Fibroblast of lung (primary cell): ENCODE measurements at regions not wholly inside any gene's neighbourhood (a gene's known extent, or its start where the extent isn't known, plus 50 kb on each side); places are given as distances from the start of the nearest gene placed in this dataset.

Experiments
- DNase-seq, 2 donors: peaks; one replicate each; pipeline versions ENCODE4 v3.0.0 to v3.0.0-alpha.2; 2010; ENCODE audit warnings: low read depth in 2 of 2
- H2AFZ ChIP-seq: 2 replicates; pipeline ENCODE4 v1.5.1; 2012; ENCODE audit warnings: low read length, control low read depth, inconsistent platforms
- H3K27ac ChIP-seq: 2 replicates; pipeline ENCODE4 v1.5.1; 2011; ENCODE audit warnings: low read length, control low read depth; ENCODE audit not compliant: insufficient read depth
- H3K27me3 ChIP-seq: 2 replicates; pipeline ENCODE4 v1.5.1; 2011; ENCODE audit warnings: mild to moderate bottlenecking, low read length; ENCODE audit not compliant: control insufficient read depth, insufficient read depth
- H3K36me3 ChIP-seq: 2 replicates; pipeline ENCODE4 v1.5.1; 2011; ENCODE audit warnings: low read length; ENCODE audit not compliant: control insufficient read depth, insufficient read depth
- H3K4me1 ChIP-seq: 2 replicates; pipeline ENCODE4 v1.5.1; 2011; ENCODE audit warnings: low read length; ENCODE audit not compliant: control insufficient read depth, insufficient read depth; ENCODE audit errors: extremely low read depth
- H3K4me2 ChIP-seq: 2 replicates; pipeline ENCODE4 v1.5.1; 2011; ENCODE audit warnings: low read length, control low read depth; ENCODE audit not compliant: insufficient read depth; ENCODE audit errors: extremely low read depth
- H3K4me3 ChIP-seq, 4 experiments: fragments of 200-600 bp in 1 of 4; sonication (generic) in 1 of 4; replicated peaks in 1 of 4; 2 replicates each; pipeline ENCODE4 v1.5.1; 2011 to 2016; ENCODE audit warnings: low read length in 4 of 4, low read depth in 3 of 4, mild to moderate bottlenecking in 3 of 4, control low read depth in 2 of 4, inconsistent platforms in 1 of 4, mixed read lengths in 1 of 4; ENCODE audit not compliant: insufficient read depth in 1 of 4; ENCODE audit errors: control extremely low read depth in 1 of 4
- H3K79me2 ChIP-seq: 2 replicates; pipeline ENCODE4 v1.5.1; 2012; ENCODE audit warnings: mild to moderate bottlenecking, low read length, inconsistent platforms; ENCODE audit not compliant: control insufficient read depth, insufficient read depth
- H3K9ac ChIP-seq: 2 replicates; pipeline ENCODE4 v1.5.1; 2011; ENCODE audit warnings: mild to moderate bottlenecking, low read length, control low read depth; ENCODE audit not compliant: insufficient read depth
- H3K9me3 ChIP-seq: 2 replicates; pipeline ENCODE4 v1.5.1; 2012; ENCODE audit warnings: low read depth, low read length; ENCODE audit not compliant: control insufficient read depth, insufficient read depth
- H4K20me1 ChIP-seq: 2 replicates; pipeline ENCODE4 v1.5.1; 2011; ENCODE audit warnings: low read length; ENCODE audit not compliant: control insufficient read depth, insufficient read depth; ENCODE audit errors: extremely low read depth
- CTCF ChIP-seq, 2 donors: IDR thresholded peaks in 1 of 2; conservative IDR thresholded peaks in 1 of 2; 1 replicate in 1 of 2; 2 replicates in 1 of 2; pipeline ENCODE4 v1.5.1; 2011 to 2012; ENCODE audit warnings: low read length in 2 of 2, control low read depth in 1 of 2, inconsistent platforms in 1 of 2, low read depth in 1 of 2, mild to moderate bottlenecking in 1 of 2
- EZH2 ChIP-seq: IDR thresholded peaks from 2 replicates; pipeline ENCODE4 v1.5.1; 2012; ENCODE audit warnings: low read length, control low read depth, mild to moderate bottlenecking; ENCODE audit errors: missing control alignments

- no peaks in the 10 kb centered on the region for H4K20me1 ChIP-seq
- H3K4me2 ChIP-seq, result no peak overlapping the region
- no peak for DNase-seq
- H3K27me3 ChIP-seq, result no peaks in the 10 kb centered on the region
- TF ChIP-seq EZH2, result no peak
- no peak for TF ChIP-seq CTCF (conservative IDR thresholded peaks at IDR 0.05 in 1 of 2, IDR thresholded peaks at IDR 0.05 in 1 of 2; ENCODE audit: low read depth in 1 of 2, low read length in 2 of 2)
- no peaks in the 10 kb centered on the region for H3K4me1 ChIP-seq
- H3K79me2 ChIP-seq, result no peaks in the 10 kb centered on the region
- H3K36me3 ChIP-seq, result no peaks in the 10 kb centered on the region
- H3K4me3 ChIP-seq, result no peak overlapping the region
- no peaks in the 10 kb centered on the region for H3K9me3 ChIP-seq
- H3K27ac ChIP-seq, result no peak overlapping the region
- no peak overlapping the region for H2AFZ ChIP-seq
- H3K9ac ChIP-seq, result no peak overlapping the region
Measured at GRCh38 chr16:60274431-60275019, 1540.4 kb upstream of the GOT2 start.

- DNase-seq, result no peak
- Histone ChIP-seq H3K36me3 (no peaks in the 10 kb centered on the region), H4K20me1 (no peaks in the 10 kb centered on the region), H3K9me3 (no peaks in the 10 kb centered on the region), H3K4me2 (no peak overlapping the region), H3K79me2 (no peaks in the 10 kb centered on the region), H3K4me1 (no peaks in the 10 kb centered on the region), H3K27ac (no peak overlapping the region), H3K4me3 (no peak overlapping the region), H3K9ac (no peak overlapping the region), H2AFZ (no peak overlapping the region), H3K27me3 (no peaks in the 10 kb centered on the region)
- TF ChIP-seq CTCF (conservative IDR thresholded peaks at IDR 0.05 in 1 of 2, IDR thresholded peaks at IDR 0.05 in 1 of 2; ENCODE audit: low read depth in 1 of 2, low read length in 2 of 2), result no peak
- no peak for TF ChIP-seq EZH2
Measured at GRCh38 chr16:60271781-60272180, 1537.7 kb upstream of the GOT2 start.

- Histone ChIP-seq H3K4me3 (no peak overlapping the region), H2AFZ (no peak overlapping the region), H3K4me2 (no peak overlapping the region), H3K4me1 (no peaks in the 10 kb centered on the region), H3K27ac (no peak overlapping the region), H3K9me3 (no peaks in the 10 kb centered on the region), H3K79me2 (no peaks in the 10 kb centered on the region), H4K20me1 (no peaks in the 10 kb centered on the region), H3K27me3 (no peaks in the 10 kb centered on the region), H3K36me3 (no peaks in the 10 kb centered on the region), H3K9ac (no peak overlapping the region)
- DNase-seq, result no peak
- TF ChIP-seq CTCF (conservative IDR thresholded peaks at IDR 0.05 in 1 of 2, IDR thresholded peaks at IDR 0.05 in 1 of 2; ENCODE audit: low read depth in 1 of 2, low read length in 2 of 2) (no peak), EZH2 (no peak)
Measured at GRCh38 chr16:60271025-60271771, 1537.1 kb upstream of the GOT2 start.
